Thymus (tissue), 11 donors: ENCODE measurements at regions not wholly inside any gene's neighbourhood (a gene's known extent, or its start where the extent isn't known, plus 50 kb on each side); places are given as distances from the start of the nearest gene placed in this dataset.

Source experiments
- DNase-seq, 9 donors: peaks; one replicate each; pipeline ENCODE4 v3.0.0-alpha.2; 2013; ENCODE audit warnings: low spot score in 9 of 9, low read depth in 6 of 9, missing footprints in 1 of 9
- H3K27ac ChIP-seq, 2 donors: one replicate each; pipeline ENCODE4 v1.5.1; 2013; ENCODE audit warnings: control low read depth in 1 of 2, low read depth in 1 of 2, low read length in 1 of 2, mild to moderate bottlenecking in 1 of 2, moderate library complexity in 1 of 2
- H3K27me3 ChIP-seq, 2 donors: one replicate each; pipeline ENCODE4 v1.5.1; 2013; ENCODE audit warnings: low read length in 1 of 2; ENCODE audit not compliant: control insufficient read depth in 2 of 2, insufficient read depth in 1 of 2
- H3K36me3 ChIP-seq, 2 donors: one replicate each; pipeline ENCODE4 v1.5.1; 2013; ENCODE audit warnings: low read length in 1 of 2, mild to moderate bottlenecking in 1 of 2, moderate library complexity in 1 of 2; ENCODE audit not compliant: control insufficient read depth in 2 of 2, insufficient read depth in 2 of 2
- H3K4me1 ChIP-seq, 2 donors: one replicate each; pipeline ENCODE4 v1.5.1; 2013; ENCODE audit warnings: low read length in 2 of 2; ENCODE audit not compliant: control insufficient read depth in 2 of 2, insufficient read depth in 2 of 2
- H3K4me3 ChIP-seq, 2 donors: one replicate each; pipeline ENCODE4 v1.5.1; 2013; ENCODE audit warnings: low read length in 2 of 2, control low read depth in 1 of 2, mild to moderate bottlenecking in 1 of 2
- H3K9me3 ChIP-seq, 2 donors: one replicate each; pipeline ENCODE4 v1.5.1; 2013; ENCODE audit warnings: low read length in 1 of 2, mild to moderate bottlenecking in 1 of 2; ENCODE audit not compliant: control insufficient read depth in 2 of 2, insufficient read depth in 1 of 2
- WGBS: extraction: QIAGEN DNeasy Blood & Tissue Kit; methylation state at CpG from one replicate; pipeline ENCODE4 v1.1.7; 2013; 5-methylcytosine and 5-hydroxymethylcytosine counted together
- donor health status: healthy.

DNA sequence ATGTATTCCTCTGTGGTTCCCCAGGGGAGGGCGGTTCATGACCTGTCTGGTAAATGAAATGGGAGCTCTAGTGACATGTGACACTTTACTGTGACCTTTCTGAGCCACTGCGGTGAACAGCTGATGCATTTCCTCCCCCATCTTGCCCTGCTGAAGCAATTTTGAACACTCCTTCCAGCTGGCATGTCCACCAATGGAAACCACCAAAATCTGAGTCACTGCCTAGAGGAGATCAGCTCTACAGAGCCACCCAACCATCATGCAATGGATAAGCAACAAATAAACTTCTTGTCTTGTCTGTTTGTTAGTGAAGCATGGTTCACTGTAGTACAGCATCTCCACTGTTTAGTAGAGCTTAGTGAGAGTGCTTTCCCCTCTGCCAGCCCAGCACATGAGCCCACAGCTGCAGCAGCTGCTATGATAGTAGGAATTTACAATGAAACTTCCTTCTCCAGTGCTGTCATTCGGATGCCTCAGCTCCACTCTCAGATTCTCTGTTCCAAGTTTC lies 479.4 kb downstream of the NTRK3 start:
- no peak overlapping the region for H3K27ac ChIP-seq
- no peaks in the 10 kb centered on the region for H3K9me3 ChIP-seq
- no peaks in the 10 kb centered on the region for H3K36me3 ChIP-seq
- WGBS: 86% methylated on average over 3 of the region's 3 CpGs
- no peak for DNase-seq
- H3K4me1 ChIP-seq: no peaks in the 10 kb centered on the region
- H3K27me3 ChIP-seq: no peaks in the 10 kb centered on the region
- no peak overlapping the region for H3K4me3 ChIP-seq

DNA sequence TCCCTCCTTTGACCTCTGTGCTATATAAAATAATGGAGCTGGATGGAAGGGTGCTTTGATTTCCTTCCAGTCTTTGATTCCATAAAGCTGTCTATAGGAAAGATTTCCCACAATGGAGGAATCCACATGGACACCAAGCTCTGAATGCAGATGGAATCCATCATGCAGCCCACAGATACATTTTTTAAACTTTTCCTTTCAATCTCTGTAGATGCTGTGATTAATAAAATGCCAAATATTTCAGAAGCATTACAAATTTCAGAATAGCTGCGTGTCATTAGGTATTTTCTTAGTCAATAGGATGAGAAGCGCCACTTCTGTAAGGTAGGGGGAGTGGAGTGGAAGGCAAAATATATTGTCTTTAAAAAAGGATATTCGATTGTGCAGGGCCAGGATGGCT lies 489.0 kb downstream of the NTRK3 start:
- no peaks in the 10 kb centered on the region for H3K4me1 ChIP-seq
- H3K27ac ChIP-seq: no peak overlapping the region
- no peaks in the 10 kb centered on the region for H3K36me3 ChIP-seq
- no peak for DNase-seq
- H3K9me3 ChIP-seq: peaks cover 0 to 3% of the 10 kb centered on the region in 2 donors
- H3K27me3 ChIP-seq: no peaks in the 10 kb centered on the region
- 96% methylated on average over 3 of the region's 3 CpGs for WGBS
- no peak overlapping the region for H3K4me3 ChIP-seq

DNA sequence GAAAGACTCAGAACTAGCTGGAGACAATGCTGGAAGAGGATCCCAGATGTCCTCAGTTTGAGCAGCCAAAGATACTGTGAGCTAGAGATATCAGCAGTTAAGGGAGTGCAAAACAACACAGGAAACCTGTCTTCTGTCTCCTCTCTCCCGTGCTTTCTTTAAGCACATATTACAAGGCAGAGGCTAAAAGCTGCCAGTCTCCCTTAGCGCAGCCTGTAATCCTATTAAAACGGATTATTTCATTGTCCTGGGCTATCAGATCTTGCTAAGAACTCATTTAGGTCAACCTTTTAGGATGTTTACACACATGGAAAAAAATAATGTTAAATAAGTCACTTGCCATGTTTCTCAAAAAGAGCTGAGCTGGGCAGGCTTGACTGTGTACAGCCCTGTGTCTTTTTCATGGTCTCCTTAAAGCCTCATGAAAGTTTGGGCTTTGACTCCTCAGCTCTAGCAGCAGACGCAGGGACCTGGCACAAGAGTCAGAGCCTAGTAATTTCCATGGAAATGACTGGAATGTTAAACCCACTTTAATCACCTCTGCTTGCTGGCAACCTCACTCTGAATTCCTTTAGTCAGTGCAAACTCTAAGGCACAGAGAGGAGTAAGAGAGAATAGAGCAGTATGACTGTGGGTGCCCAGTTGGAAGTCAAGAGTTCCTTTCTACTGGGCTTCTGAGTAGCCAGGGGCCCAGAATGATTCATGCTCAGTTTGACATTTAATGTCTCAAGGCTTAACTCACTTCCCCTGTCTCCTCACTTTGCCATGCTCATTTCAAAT lies 491.9 kb downstream of the NTRK3 start:
- DNase-seq: no peak
- WGBS: 90% methylated on average over 4 of the region's 4 CpGs
- Histone ChIP-seq H3K36me3 (no peaks in the 10 kb centered on the region), H3K4me1 (no peaks in the 10 kb centered on the region), H3K9me3 (peaks cover 0 to 3% of the 10 kb centered on the region in 2 donors), H3K27me3 (no peaks in the 10 kb centered on the region), H3K27ac (no peak overlapping the region), H3K4me3 (no peak overlapping the region)

DNA sequence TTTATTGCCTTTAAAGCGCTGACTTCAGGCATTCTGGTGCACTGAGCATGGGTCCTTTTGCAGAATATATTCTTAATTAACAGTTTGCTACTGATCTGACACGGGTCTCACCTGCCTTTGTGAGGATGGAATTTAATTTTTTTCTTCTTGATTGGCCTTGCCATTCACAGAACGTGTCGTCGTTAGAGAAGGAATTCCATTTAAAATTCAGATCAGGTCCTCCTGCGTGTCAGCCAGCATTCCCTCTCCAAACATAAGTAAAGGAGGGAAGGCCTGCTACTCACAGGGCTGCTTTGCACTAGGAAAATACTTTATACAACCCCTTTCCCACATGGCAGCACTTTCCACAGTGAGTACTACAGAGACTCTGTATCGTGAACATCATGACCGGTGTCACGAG lies 492.7 kb downstream of the NTRK3 start:
- H3K4me1 ChIP-seq: no peaks in the 10 kb centered on the region
- H3K4me3 ChIP-seq: no peak overlapping the region
- H3K27me3 ChIP-seq: no peaks in the 10 kb centered on the region
- H3K36me3 ChIP-seq: no peaks in the 10 kb centered on the region
- no peak for DNase-seq
- peaks cover 0 to 3% of the 10 kb centered on the region in 2 donors for H3K9me3 ChIP-seq
- 93% methylated on average over 9 of the region's 9 CpGs for WGBS
- H3K27ac ChIP-seq: no peak overlapping the region

- Histone ChIP-seq H3K4me3 (no peak overlapping the region), H3K36me3 (no peaks in the 10 kb centered on the region), H3K27me3 (no peaks in the 10 kb centered on the region), H3K27ac (no peak overlapping the region), H3K4me1 (no peaks in the 10 kb centered on the region), H3K9me3 (peaks cover 0 to 3% of the 10 kb centered on the region in 2 donors)
- DNase-seq: no peak
- 46% methylated on average over 4 of the region's 4 CpGs for WGBS
These were observed 494.6 kb downstream of the NTRK3 start for GRCh38 chr15:87761736-87762509.

- Histone ChIP-seq H3K27me3 (no peaks in the 10 kb centered on the region), H3K4me3 (no peak overlapping the region), H3K4me1 (no peaks in the 10 kb centered on the region), H3K9me3 (peaks cover 0 to 3% of the 10 kb centered on the region in 2 donors), H3K36me3 (no peaks in the 10 kb centered on the region), H3K27ac (no peak overlapping the region)
- DNase-seq: no peak
- 95% methylated on average over 3 of the region's 3 CpGs for WGBS
These were observed 495.8 kb downstream of the NTRK3 start for GRCh38 chr15:87760547-87761314.

DNA sequence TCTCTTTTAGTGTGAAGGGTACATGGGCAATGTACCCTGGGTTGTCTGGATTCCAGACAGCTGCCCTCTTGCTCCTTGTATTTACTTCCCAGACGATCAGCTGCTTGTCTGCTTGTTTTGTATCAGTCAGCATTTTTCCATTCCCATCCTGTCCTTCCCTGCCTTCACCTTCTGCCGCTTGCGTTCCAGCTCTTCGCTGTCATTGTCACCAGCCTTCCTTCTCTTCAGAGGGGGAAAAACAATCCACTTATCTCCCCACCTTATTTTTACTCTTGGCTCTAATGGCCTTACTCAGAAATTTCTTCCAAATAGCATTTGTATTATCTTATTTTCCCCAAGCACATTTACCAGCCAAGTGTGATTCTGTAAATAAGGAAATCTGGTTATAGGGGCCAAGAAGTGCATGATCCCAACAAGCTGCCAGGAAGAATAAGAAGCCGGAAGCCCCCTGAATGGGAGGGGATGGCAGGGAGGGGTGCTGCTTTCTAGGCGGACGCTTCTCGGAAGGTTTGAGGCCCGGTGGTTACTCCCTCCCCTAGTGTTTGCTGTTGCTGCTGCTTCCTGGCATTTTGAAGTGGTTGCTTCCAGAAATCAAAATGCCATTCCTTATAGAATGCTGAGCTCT lies 497.6 kb downstream of the NTRK3 start:
- no peak for DNase-seq
- Histone ChIP-seq H3K4me1 (no peaks in the 10 kb centered on the region), H3K27ac (no peak overlapping the region), H3K36me3 (no peaks in the 10 kb centered on the region), H3K27me3 (no peaks in the 10 kb centered on the region), H3K4me3 (no peak overlapping the region), H3K9me3 (peaks cover 0 to under 1% of the 10 kb centered on the region in 2 donors)
- WGBS: 82% methylated on average over 9 of the region's 9 CpGs

- 89% methylated on average over 7 of the region's 7 CpGs for WGBS
- DNase-seq: no peak
- Histone ChIP-seq H3K27ac (no peak overlapping the region), H3K9me3 (no peaks in the 10 kb centered on the region), H3K4me3 (no peak overlapping the region), H3K27me3 (no peaks in the 10 kb centered on the region), H3K4me1 (no peaks in the 10 kb centered on the region), H3K36me3 (no peaks in the 10 kb centered on the region)
These were observed 499.5 kb downstream of the NTRK3 start for GRCh38 chr15:87757084-87757483.
